ENCODE measurements at regions not wholly inside any gene's neighbourhood (a gene's known extent, or its start where the extent isn't known, plus 50 kb on each side); places are given as distances from the start of the nearest gene placed in this dataset.

DNA sequence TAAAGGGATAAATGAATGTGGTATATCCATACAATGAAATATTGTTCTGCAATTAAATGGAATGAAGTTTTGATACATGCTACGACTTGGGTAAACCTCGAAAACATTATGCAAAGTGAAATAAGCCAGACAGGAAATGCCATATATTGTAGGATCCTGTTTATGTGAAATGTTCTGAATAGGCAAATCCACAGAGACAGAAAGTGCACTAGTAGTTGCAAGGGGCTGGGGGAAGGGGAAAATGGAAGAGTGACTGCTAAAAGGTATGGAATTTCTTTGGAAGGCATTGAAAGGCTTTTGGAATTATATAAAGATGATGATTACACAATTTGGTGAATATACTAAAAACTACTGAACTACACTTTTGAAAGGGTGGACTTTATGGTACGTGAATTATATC is 97.0 kb downstream of the FOXD1 start:
- TF ChIP-seq EZH2 (IDR thresholded peaks at IDR 0.05), result no peak
- TF ChIP-seq POLR2AphosphoS5 (IDR thresholded peaks at IDR 0.05; ENCODE audit: borderline replicate concordance, low read depth, low read length), result no peak
- TF ChIP-seq FOXP2 (optimal IDR thresholded peaks at IDR 0.05; ENCODE audit: control extremely low read depth, extremely low read length, insufficient read depth), result no peak
